Brain microvascular endothelial cell (primary cell): ENCODE measurements at regions not wholly inside any gene's neighbourhood (a gene's known extent, or its start where the extent isn't known, plus 50 kb on each side); places are given as distances from the start of the nearest gene placed in this dataset.

Source experiments
- DNase-seq: peaks from one replicate; pipeline ENCODE4 v3.0.0-alpha.2; 2020
- H3K27ac ChIP-seq: fragments of 250-450 bp; sonication (Bioruptor Pico); 2 replicates; pipeline ENCODE4 v1.5.1; 2020; ENCODE audit warnings: mild to moderate bottlenecking, moderate library complexity
- H3K27me3 ChIP-seq: fragments of 250-450 bp; sonication (Bioruptor Pico); replicated peaks from 2 replicates; pipeline ENCODE4 v1.5.1; 2020; ENCODE audit warnings: mild to moderate bottlenecking
- H3K36me3 ChIP-seq: fragments of 250-450 bp; sonication (Bioruptor Pico); replicated peaks from 2 replicates; pipeline ENCODE4 v1.5.1; 2020; ENCODE audit warnings: mild to moderate bottlenecking
- H3K4me3 ChIP-seq: 2 replicates; pipeline ENCODE4 v1.5.1; 2011; ENCODE audit warnings: low read depth, mild to moderate bottlenecking, control low read depth, low read length, moderate library complexity
- CTCF ChIP-seq: IDR thresholded peaks from 2 replicates; pipeline ENCODE4 v1.5.1; 2011; ENCODE audit warnings: low read depth, mild to moderate bottlenecking, moderate library complexity, low read length, control low read depth, inconsistent platforms; ENCODE audit errors: missing control alignments
- in situ Hi-C: cut with HindIII; loops from 2 replicates; pipeline ENCODE4 v1.10.0; 2017; ENCODE audit warnings: low sequenced_read_pairs, low pct_ligation_motif_present

GRCh38 chrX:45669715-45670340 is 469.2 kb upstream of the DIPK2B start:
- in situ Hi-C loops = no loop called here
- no peak for DNase-seq
- no peaks in the 10 kb centered on the region for H3K36me3 ChIP-seq
- peak overlapping the region; percentile 83 for H3K27ac ChIP-seq
- H3K4me3 ChIP-seq = no peak overlapping the region
- no peaks in the 10 kb centered on the region for H3K27me3 ChIP-seq
- no peak for TF ChIP-seq CTCF

GRCh38 chrX:45668686-45669443 is 468.2 kb upstream of the DIPK2B start:
- peak overlapping the region; percentile 83 for H3K27ac ChIP-seq
- peak; percentile 94 for DNase-seq
- TF ChIP-seq CTCF = no peak
- in situ Hi-C loops = no loop called here
- no peak overlapping the region for H3K4me3 ChIP-seq
- no peaks in the 10 kb centered on the region for H3K27me3 ChIP-seq
- H3K36me3 ChIP-seq = no peaks in the 10 kb centered on the region

- Histone ChIP-seq H3K27me3 (no peaks in the 10 kb centered on the region), H3K27ac (no peak overlapping the region), H3K4me3 (no peak overlapping the region), H3K36me3 (no peaks in the 10 kb centered on the region)
- in situ Hi-C loops = no loop called here
- no peak for TF ChIP-seq CTCF
- no peak for DNase-seq
Observed at GRCh38 chrX:45667666-45668065, 467.0 kb upstream of the DIPK2B start.

GRCh38 chrX:45664727-45665290 is 464.1 kb upstream of the DIPK2B start:
- in situ Hi-C loops = no loop called here
- no peaks in the 10 kb centered on the region for H3K27me3 ChIP-seq
- TF ChIP-seq CTCF = no peak
- H3K27ac ChIP-seq = no peak overlapping the region
- DNase-seq = no peak
- H3K36me3 ChIP-seq = no peaks in the 10 kb centered on the region
- H3K4me3 ChIP-seq = no peak overlapping the region

- H3K27ac ChIP-seq = no peak overlapping the region
- in situ Hi-C loops = no loop called here
- no peaks in the 10 kb centered on the region for H3K27me3 ChIP-seq
- TF ChIP-seq CTCF = no peak
- no peak overlapping the region for H3K4me3 ChIP-seq
- no peaks in the 10 kb centered on the region for H3K36me3 ChIP-seq
- no peak for DNase-seq
Observed at GRCh38 chrX:45660477-45660876, 459.8 kb upstream of the DIPK2B start.

- TF ChIP-seq CTCF = no peak
- H3K36me3 ChIP-seq = no peaks in the 10 kb centered on the region
- H3K4me3 ChIP-seq = no peak overlapping the region
- H3K27me3 ChIP-seq = no peaks in the 10 kb centered on the region
- in situ Hi-C loops = no loop called here
- DNase-seq = no peak
- no peak overlapping the region for H3K27ac ChIP-seq
Observed at GRCh38 chrX:45633419-45633818, 432.7 kb upstream of the DIPK2B start.
